ENCODE measurements at regions not wholly inside any gene's neighbourhood (a gene's known extent, or its start where the extent isn't known, plus 50 kb on each side); places are given as distances from the start of the nearest gene placed in this dataset.

GRCh38 chr3:111454551-111454950 lies 87.4 kb upstream of the CD96 start:
- H3K36me3 ChIP-seq (ENCODE audit: control insufficient read depth in 2 of 2, insufficient read depth in 1 of 2, low read length in 2 of 2), result no peaks in the 10 kb centered on the region
- no peak overlapping the region for H3K27ac ChIP-seq (ENCODE audit: extremely low read depth, low read depth, low read length)
- H3K4me1 ChIP-seq (ENCODE audit: control insufficient read depth, insufficient read depth, low read length), result no peaks in the 10 kb centered on the region
- H3K9me3 ChIP-seq (ENCODE audit: control insufficient read depth, insufficient read depth, low read depth, low read length), result no peaks in the 10 kb centered on the region
- POLR2A ChIA-PET, result no interaction called here
- CTCF ChIA-PET, result interaction anchor here (0.6 kb wide), 2 partner anchors 26 to 133 kb away, joined by 3 read pairs; no protein-coding TSS in a partner anchor
- H3K4me3 ChIP-seq (ENCODE audit: low read depth, low read length), result no peak overlapping the region
- no peak for TF ChIP-seq ZNF184 (tag by site-specific recombination; IDR thresholded peaks at IDR 0.05)
- TF ChIP-seq ATF2 (tag by site-specific recombination; IDR thresholded peaks at IDR 0.05; ENCODE audit: low read depth), result no peak
- TF ChIP-seq EGR2 (tag by site-specific recombination; IDR thresholded peaks at IDR 0.05; ENCODE audit: low read depth), result no peak
- TF ChIP-seq ZBTB20 (tag by site-specific recombination; IDR thresholded peaks at IDR 0.05), result no peak
- no peak for TF ChIP-seq HOXA7 (CRISPR knock-in tag; IDR thresholded peaks at IDR 0.05; ENCODE audit: borderline replicate concordance)
- TF ChIP-seq ZNF174 (tag by site-specific recombination; IDR thresholded peaks at IDR 0.05), result no peak
- no peak for TF ChIP-seq KLF9 (tag by site-specific recombination; IDR thresholded peaks at IDR 0.05; ENCODE audit: low read depth)
- no peak for TF ChIP-seq ZNF155 (tag by site-specific recombination; IDR thresholded peaks at IDR 0.05)
- TF ChIP-seq ZNF488 (tag by site-specific recombination; IDR thresholded peaks at IDR 0.05), result no peak
- no peak for TF ChIP-seq ZBTB49 (tag by site-specific recombination; IDR thresholded peaks at IDR 0.05; ENCODE audit: low read depth)
- no peak for TF ChIP-seq PBX3 (CRISPR knock-in tag; IDR thresholded peaks at IDR 0.05)
- no peak for TF ChIP-seq ZBTB10 (tag by site-specific recombination; IDR thresholded peaks at IDR 0.05)
- TF ChIP-seq ZFP41 (tag by site-specific recombination; IDR thresholded peaks at IDR 0.05; ENCODE audit: borderline replicate concordance), result no peak
- TF ChIP-seq ZFHX2 (tag by site-specific recombination; conservative IDR thresholded peaks at IDR 0.05), result no peak

- TF ChIP-seq ZNF184 (tag by site-specific recombination; IDR thresholded peaks at IDR 0.05), result no peak
- no peak for TF ChIP-seq ZBTB26 (tag by site-specific recombination; optimal IDR thresholded peaks at IDR 0.05)
- no peak for TF ChIP-seq ZBTB8A (tag by site-specific recombination; IDR thresholded peaks at IDR 0.05)
- no peak for TF ChIP-seq ZNF621 (tag by site-specific recombination; IDR thresholded peaks at IDR 0.05)
- no peak for TF ChIP-seq SCRT2 (tag by site-specific recombination; IDR thresholded peaks at IDR 0.05)
- TF ChIP-seq SP2 (tag by site-specific recombination; IDR thresholded peaks at IDR 0.05), result no peak
- TF ChIP-seq ZNF768 (tag by site-specific recombination; IDR thresholded peaks at IDR 0.05), result no peak
- TF ChIP-seq ZBTB21 (tag by site-specific recombination; IDR thresholded peaks at IDR 0.05), result no peak
- no peak for TF ChIP-seq SP7 (tag by site-specific recombination; IDR thresholded peaks at IDR 0.05)
- TF ChIP-seq ZNF157 (tag by site-specific recombination; IDR thresholded peaks at IDR 0.05), result no peak
- no peak for TF ChIP-seq OVOL3 (tag by site-specific recombination; IDR thresholded peaks at IDR 0.05)
- POLR2A ChIA-PET, result no interaction called here
- CTCF ChIA-PET, result no interaction called here
Measured at GRCh38 chr3:111465081-111465670, 76.8 kb upstream of the CD96 start.

More at GRCh38 chr3:111465081-111465670, 76.8 kb upstream of the CD96 start:
- Histone ChIP-seq H3K27ac (ENCODE audit: extremely low read depth, low read depth, low read length) (no peak overlapping the region), H3K4me3 (ENCODE audit: low read depth, low read length) (no peak overlapping the region), H3K36me3 (ENCODE audit: control insufficient read depth in 2 of 2, insufficient read depth in 1 of 2, low read length in 2 of 2) (no peaks in the 10 kb centered on the region), H3K4me1 (ENCODE audit: control insufficient read depth, insufficient read depth, low read length) (no peaks in the 10 kb centered on the region), H3K9me3 (ENCODE audit: control insufficient read depth, insufficient read depth, low read depth, low read length) (no peaks in the 10 kb centered on the region)

All from HEK293 (cell line).